ENCODE measurements at regions not wholly inside any gene's neighbourhood (a gene's known extent, or its start where the extent isn't known, plus 50 kb on each side); places are given as distances from the start of the nearest gene placed in this dataset.

GRCh38 chr13:84500016-84500415, 617.7 kb upstream of the SLITRK1 start:
- Mint-ChIP-seq H3K9me3 (peaks cover 8% of the 10 kb centered on the region), H3K4me3 (no peak overlapping the region), H3K27me3 (ENCODE audit: low read depth) (no peaks in the 10 kb centered on the region), H3K27ac (no peak overlapping the region), H3K36me3 (ENCODE audit: low read depth) (no peaks in the 10 kb centered on the region), H3K4me1 (ENCODE audit: low read depth) (no peaks in the 10 kb centered on the region)
- CTCF ChIA-PET = no interaction called here
- intact Hi-C loops (cut with micrococcal nuclease) = no loop called here
- DNase-seq = no peak

- CTCF ChIA-PET = no interaction called here
- intact Hi-C loops (cut with micrococcal nuclease) = no loop called here
- Mint-ChIP-seq H3K36me3 (ENCODE audit: low read depth) (no peaks in the 10 kb centered on the region), H3K4me3 (no peak overlapping the region), H3K4me1 (ENCODE audit: low read depth) (no peaks in the 10 kb centered on the region), H3K27me3 (ENCODE audit: low read depth) (no peaks in the 10 kb centered on the region), H3K9me3 (peaks cover 5% of the 10 kb centered on the region), H3K27ac (no peak overlapping the region)
- DNase-seq = no peak
These were observed 615.3 kb upstream of the SLITRK1 start for GRCh38 chr13:84497613-84498012.

- no peaks in the 10 kb centered on the region for H3K9me3 Mint-ChIP-seq
- CTCF ChIA-PET = no interaction called here
- H3K27ac Mint-ChIP-seq = no peak overlapping the region
- DNase-seq = no peak
- H3K27me3 Mint-ChIP-seq (ENCODE audit: low read depth) = no peaks in the 10 kb centered on the region
- intact Hi-C loops (cut with micrococcal nuclease) = no loop called here
- no peaks in the 10 kb centered on the region for H3K36me3 Mint-ChIP-seq (ENCODE audit: low read depth)
- no peak overlapping the region for H3K4me3 Mint-ChIP-seq
- H3K4me1 Mint-ChIP-seq (ENCODE audit: low read depth) = no peaks in the 10 kb centered on the region
These were observed 609.7 kb upstream of the SLITRK1 start for GRCh38 chr13:84491952-84492351.

GRCh38 chr13:84487752-84488151, 605.5 kb upstream of the SLITRK1 start:
- DNase-seq = no peak
- Mint-ChIP-seq H3K27ac (no peak overlapping the region), H3K4me3 (no peak overlapping the region), H3K9me3 (no peaks in the 10 kb centered on the region), H3K36me3 (ENCODE audit: low read depth) (no peaks in the 10 kb centered on the region), H3K4me1 (ENCODE audit: low read depth) (no peaks in the 10 kb centered on the region), H3K27me3 (ENCODE audit: low read depth) (no peaks in the 10 kb centered on the region)
- intact Hi-C loops (cut with micrococcal nuclease) = no loop called here
- CTCF ChIA-PET = no interaction called here

GRCh38 chr13:84481958-84482357, 599.7 kb upstream of the SLITRK1 start:
- no peaks in the 10 kb centered on the region for H3K4me1 Mint-ChIP-seq (ENCODE audit: low read depth)
- peaks cover 2% of the 10 kb centered on the region for H3K9me3 Mint-ChIP-seq
- DNase-seq = no peak
- intact Hi-C loops (cut with micrococcal nuclease) = no loop called here
- no peaks in the 10 kb centered on the region for H3K36me3 Mint-ChIP-seq (ENCODE audit: low read depth)
- no peak overlapping the region for H3K27ac Mint-ChIP-seq
- H3K27me3 Mint-ChIP-seq (ENCODE audit: low read depth) = no peaks in the 10 kb centered on the region
- H3K4me3 Mint-ChIP-seq = no peak overlapping the region
- CTCF ChIA-PET = no interaction called here

- Mint-ChIP-seq H3K4me1 (ENCODE audit: low read depth) (no peaks in the 10 kb centered on the region), H3K27ac (no peak overlapping the region), H3K27me3 (ENCODE audit: low read depth) (no peaks in the 10 kb centered on the region), H3K4me3 (no peak overlapping the region), H3K9me3 (peaks cover 13% of the 10 kb centered on the region), H3K36me3 (ENCODE audit: low read depth) (peaks cover 1% of the 10 kb centered on the region)
- CTCF ChIA-PET = no interaction called here
- intact Hi-C loops (cut with micrococcal nuclease) = no loop called here
- DNase-seq = no peak
These were observed 597.4 kb upstream of the SLITRK1 start for GRCh38 chr13:84479656-84480055.

GRCh38 chr13:84470528-84470927, 588.3 kb upstream of the SLITRK1 start:
- H3K36me3 Mint-ChIP-seq (ENCODE audit: low read depth) = peaks cover 1% of the 10 kb centered on the region
- H3K27ac Mint-ChIP-seq = no peak overlapping the region
- CTCF ChIA-PET = no interaction called here
- H3K4me1 Mint-ChIP-seq (ENCODE audit: low read depth) = no peaks in the 10 kb centered on the region
- no peaks in the 10 kb centered on the region for H3K27me3 Mint-ChIP-seq (ENCODE audit: low read depth)
- no peak for DNase-seq
- H3K4me3 Mint-ChIP-seq = no peak overlapping the region
- intact Hi-C loops (cut with micrococcal nuclease) = no loop called here
- H3K9me3 Mint-ChIP-seq = peaks cover 11% of the 10 kb centered on the region

GRCh38 chr13:84466461-84466860, 584.2 kb upstream of the SLITRK1 start:
- Mint-ChIP-seq H3K4me1 (ENCODE audit: low read depth) (no peaks in the 10 kb centered on the region), H3K4me3 (no peak overlapping the region), H3K27me3 (ENCODE audit: low read depth) (no peaks in the 10 kb centered on the region), H3K9me3 (peaks cover 3% of the 10 kb centered on the region), H3K27ac (no peak overlapping the region), H3K36me3 (ENCODE audit: low read depth) (no peaks in the 10 kb centered on the region)
- no peak for DNase-seq
- intact Hi-C loops (cut with micrococcal nuclease) = no loop called here
- CTCF ChIA-PET = no interaction called here

GRCh38 chr13:84460989-84461388, 578.7 kb upstream of the SLITRK1 start:
- peaks cover 3% of the 10 kb centered on the region for H3K9me3 Mint-ChIP-seq
- H3K4me3 Mint-ChIP-seq = no peak overlapping the region
- intact Hi-C loops (cut with micrococcal nuclease) = no loop called here
- H3K36me3 Mint-ChIP-seq (ENCODE audit: low read depth) = no peaks in the 10 kb centered on the region
- CTCF ChIA-PET = no interaction called here
- no peak for DNase-seq
- no peak overlapping the region for H3K27ac Mint-ChIP-seq
- H3K27me3 Mint-ChIP-seq (ENCODE audit: low read depth) = no peaks in the 10 kb centered on the region
- no peaks in the 10 kb centered on the region for H3K4me1 Mint-ChIP-seq (ENCODE audit: low read depth)

GRCh38 chr13:84455143-84455905, 573.0 kb upstream of the SLITRK1 start:
- Mint-ChIP-seq H3K9me3 (peaks cover 3% of the 10 kb centered on the region), H3K36me3 (ENCODE audit: low read depth) (no peaks in the 10 kb centered on the region), H3K4me1 (ENCODE audit: low read depth) (no peaks in the 10 kb centered on the region), H3K27ac (no peak overlapping the region), H3K4me3 (no peak overlapping the region), H3K27me3 (ENCODE audit: low read depth) (no peaks in the 10 kb centered on the region)
- no peak for DNase-seq
- CTCF ChIA-PET = no interaction called here
- intact Hi-C loops (cut with micrococcal nuclease) = no loop called here

GRCh38 chr13:84447640-84447978, 565.3 kb upstream of the SLITRK1 start:
- H3K9me3 Mint-ChIP-seq = peaks cover 3% of the 10 kb centered on the region

GRCh38 chr13:84446972-84447639, 564.8 kb upstream of the SLITRK1 start:
- Mint-ChIP-seq H3K36me3 (ENCODE audit: low read depth) (no peaks in the 10 kb centered on the region), H3K4me3 (no peak overlapping the region), H3K27ac (no peak overlapping the region), H3K27me3 (ENCODE audit: low read depth) (no peaks in the 10 kb centered on the region), H3K4me1 (ENCODE audit: low read depth) (no peaks in the 10 kb centered on the region), H3K9me3 (peaks cover 1% of the 10 kb centered on the region)
- CTCF ChIA-PET = no interaction called here
- DNase-seq = no peak
- intact Hi-C loops (cut with micrococcal nuclease) = no loop called here

More at GRCh38 chr13:84447640-84447978, 565.3 kb upstream of the SLITRK1 start:
- CTCF ChIA-PET = no interaction called here
- intact Hi-C loops (cut with micrococcal nuclease) = no loop called here
- no peak overlapping the region for H3K27ac Mint-ChIP-seq
- no peak overlapping the region for H3K4me3 Mint-ChIP-seq
- H3K27me3 Mint-ChIP-seq (ENCODE audit: low read depth) = no peaks in the 10 kb centered on the region
- no peak for DNase-seq
- no peaks in the 10 kb centered on the region for H3K4me1 Mint-ChIP-seq (ENCODE audit: low read depth)
- H3K36me3 Mint-ChIP-seq (ENCODE audit: low read depth) = no peaks in the 10 kb centered on the region

- CTCF ChIA-PET = no interaction called here
- no peaks in the 10 kb centered on the region for H3K36me3 Mint-ChIP-seq (ENCODE audit: low read depth)
- intact Hi-C loops (cut with micrococcal nuclease) = no loop called here
- no peak for DNase-seq
- peaks cover 1% of the 10 kb centered on the region for H3K9me3 Mint-ChIP-seq
- H3K4me1 Mint-ChIP-seq (ENCODE audit: low read depth) = no peaks in the 10 kb centered on the region
- H3K27ac Mint-ChIP-seq = no peak overlapping the region
- H3K27me3 Mint-ChIP-seq (ENCODE audit: low read depth) = no peaks in the 10 kb centered on the region
- no peak overlapping the region for H3K4me3 Mint-ChIP-seq
These were observed 563.5 kb upstream of the SLITRK1 start for GRCh38 chr13:84445776-84446175.
